ENCODE measurements at regions not wholly inside any gene's neighbourhood (a gene's known extent, or its start where the extent isn't known, plus 50 kb on each side); places are given as distances from the start of the nearest gene placed in this dataset.

- TF ChIP-seq OVOL3 (tag by site-specific recombination; IDR thresholded peaks at IDR 0.05) (no peak), MYNN (tag by site-specific recombination; IDR thresholded peaks at IDR 0.05; ENCODE audit: borderline replicate concordance) (no peak), ZSCAN16 (tag by site-specific recombination; IDR thresholded peaks at IDR 0.05) (no peak), CTCF (tag by site-specific recombination; IDR thresholded peaks at IDR 0.05) (no peak), ZNF280D (tag by site-specific recombination; IDR thresholded peaks at IDR 0.05) (no peak), ZBTB8A (tag by site-specific recombination; IDR thresholded peaks at IDR 0.05) (no peak), REST (tag by site-specific recombination; IDR thresholded peaks at IDR 0.05) (no peak), ZNF10 (tag by site-specific recombination; IDR thresholded peaks at IDR 0.05) (no peak), ZNF202 (tag by site-specific recombination; IDR thresholded peaks at IDR 0.05; ENCODE audit: borderline replicate concordance) (no peak), ZNF274 (IDR thresholded peaks at IDR 0.05; ENCODE audit: low read length) (no peak), ZNF274 (tag by site-specific recombination; IDR thresholded peaks at IDR 0.05; ENCODE audit: borderline replicate concordance) (no peak), ZFP69B (tag by site-specific recombination; IDR thresholded peaks at IDR 0.05) (no peak)
Measured at GRCh38 chr4:129236351-129236750, 140.4 kb downstream of the C4orf33 start.

All from HEK293 (cell line).